Glutamatergic neuron (in vitro differentiated cells): ENCODE measurements at regions not wholly inside any gene's neighbourhood (a gene's known extent, or its start where the extent isn't known, plus 50 kb on each side); places are given as distances from the start of the nearest gene placed in this dataset.

Experiments used
- DNase-seq: peaks from one replicate; pipeline ENCODE4 v3.0.0; 2022
- H3K27ac Mint-ChIP-seq: one replicate; pipeline ENCODE4 v1.8.0; 2020; ENCODE audit warnings: mild to moderate bottlenecking, mixed read lengths, inconsistent platforms; ENCODE audit not compliant: unreplicated experiment
- H3K27me3 Mint-ChIP-seq: one replicate; pipeline ENCODE4 v1.8.0; 2020; ENCODE audit warnings: mild to moderate bottlenecking, moderate library complexity, mixed read lengths, inconsistent platforms; ENCODE audit not compliant: unreplicated experiment
- H3K36me3 Mint-ChIP-seq: one replicate; pipeline ENCODE4 v1.8.0; 2020; ENCODE audit warnings: mild to moderate bottlenecking, mixed read lengths, inconsistent platforms; ENCODE audit not compliant: unreplicated experiment
- H3K4me1 Mint-ChIP-seq: one replicate; pipeline ENCODE4 v1.8.0; 2020; ENCODE audit warnings: mild to moderate bottlenecking, low read depth, mixed read lengths, inconsistent platforms; ENCODE audit not compliant: unreplicated experiment
- H3K4me3 Mint-ChIP-seq: one replicate; pipeline ENCODE4 v1.8.0; 2020; ENCODE audit warnings: mild to moderate bottlenecking, mixed read lengths, inconsistent platforms; ENCODE audit not compliant: unreplicated experiment
- H3K9me3 Mint-ChIP-seq: one replicate; pipeline ENCODE4 v1.8.0; 2020; ENCODE audit warnings: mild to moderate bottlenecking, moderate library complexity, mixed read lengths, inconsistent platforms; ENCODE audit not compliant: unreplicated experiment
- TF ChIP-seq, protein P1 (sequence below): fragments of 200-600 bp; sonication (generic); IDR thresholded peaks from one replicate; pipeline ENCODE4 v1.5.0; 2021; ENCODE audit not compliant: partially characterized antibody, unreplicated experiment

DNA sequence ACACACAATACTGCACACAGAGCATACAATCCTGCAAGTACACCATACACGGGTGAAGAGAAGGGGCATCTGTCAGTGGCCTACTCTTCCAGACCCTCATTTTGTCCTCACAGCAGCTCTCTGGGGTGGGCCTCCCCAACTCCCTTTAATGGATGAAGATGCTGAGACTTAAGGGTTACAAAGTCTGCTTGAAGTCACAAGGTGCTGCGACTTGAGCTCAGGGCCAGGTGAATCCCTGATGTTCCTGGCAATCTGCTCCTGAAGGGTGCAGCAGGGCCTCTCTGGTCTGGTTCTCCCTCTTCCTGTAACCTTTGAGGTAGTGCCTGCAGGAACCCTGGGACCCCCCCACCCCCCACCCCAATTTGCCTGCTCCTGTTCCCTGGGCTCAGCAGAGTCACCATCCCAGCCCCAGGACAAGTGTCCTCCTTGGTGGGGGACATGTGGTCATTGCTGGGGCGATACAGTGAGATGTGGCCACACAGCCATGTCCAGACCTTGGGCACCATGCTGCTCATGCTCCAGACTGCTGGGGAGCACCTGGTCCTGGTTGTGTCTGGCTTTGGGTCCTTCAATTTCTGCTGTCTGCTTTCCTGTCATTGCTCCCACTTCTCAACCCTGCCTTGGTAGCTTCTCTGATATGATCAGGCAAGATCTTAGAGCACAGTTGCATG is 107.5 kb downstream of the METRNL start:
- TF ChIP-seq, protein P1, sequence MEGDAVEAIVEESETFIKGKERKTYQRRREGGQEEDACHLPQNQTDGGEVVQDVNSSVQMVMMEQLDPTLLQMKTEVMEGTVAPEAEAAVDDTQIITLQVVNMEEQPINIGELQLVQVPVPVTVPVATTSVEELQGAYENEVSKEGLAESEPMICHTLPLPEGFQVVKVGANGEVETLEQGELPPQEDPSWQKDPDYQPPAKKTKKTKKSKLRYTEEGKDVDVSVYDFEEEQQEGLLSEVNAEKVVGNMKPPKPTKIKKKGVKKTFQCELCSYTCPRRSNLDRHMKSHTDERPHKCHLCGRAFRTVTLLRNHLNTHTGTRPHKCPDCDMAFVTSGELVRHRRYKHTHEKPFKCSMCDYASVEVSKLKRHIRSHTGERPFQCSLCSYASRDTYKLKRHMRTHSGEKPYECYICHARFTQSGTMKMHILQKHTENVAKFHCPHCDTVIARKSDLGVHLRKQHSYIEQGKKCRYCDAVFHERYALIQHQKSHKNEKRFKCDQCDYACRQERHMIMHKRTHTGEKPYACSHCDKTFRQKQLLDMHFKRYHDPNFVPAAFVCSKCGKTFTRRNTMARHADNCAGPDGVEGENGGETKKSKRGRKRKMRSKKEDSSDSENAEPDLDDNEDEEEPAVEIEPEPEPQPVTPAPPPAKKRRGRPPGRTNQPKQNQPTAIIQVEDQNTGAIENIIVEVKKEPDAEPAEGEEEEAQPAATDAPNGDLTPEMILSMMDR: no peak
- no peak overlapping the region for H3K4me3 Mint-ChIP-seq
- DNase-seq: no peak

GRCh38 chr17:83187782-83188311 is 108.4 kb downstream of the METRNL start:
- TF ChIP-seq, protein P1: no peak
- DNase-seq: no peak
- no peak overlapping the region for H3K27ac Mint-ChIP-seq
- peaks cover 8% of the 10 kb centered on the region for H3K4me1 Mint-ChIP-seq
- peaks cover 15% of the 10 kb centered on the region for H3K36me3 Mint-ChIP-seq
- H3K27me3 Mint-ChIP-seq: peaks cover 5% of the 10 kb centered on the region
- H3K4me3 Mint-ChIP-seq: no peak overlapping the region
- H3K9me3 Mint-ChIP-seq: peaks cover 9% of the 10 kb centered on the region

More for the DNA sequence above, 107.5 kb downstream of the METRNL start:
- no peak overlapping the region for H3K27ac Mint-ChIP-seq
- peaks cover 15% of the 10 kb centered on the region for H3K36me3 Mint-ChIP-seq
- H3K9me3 Mint-ChIP-seq: peaks cover 9% of the 10 kb centered on the region
- peaks cover 5% of the 10 kb centered on the region for H3K27me3 Mint-ChIP-seq
- H3K4me1 Mint-ChIP-seq: peaks cover 12% of the 10 kb centered on the region

DNA sequence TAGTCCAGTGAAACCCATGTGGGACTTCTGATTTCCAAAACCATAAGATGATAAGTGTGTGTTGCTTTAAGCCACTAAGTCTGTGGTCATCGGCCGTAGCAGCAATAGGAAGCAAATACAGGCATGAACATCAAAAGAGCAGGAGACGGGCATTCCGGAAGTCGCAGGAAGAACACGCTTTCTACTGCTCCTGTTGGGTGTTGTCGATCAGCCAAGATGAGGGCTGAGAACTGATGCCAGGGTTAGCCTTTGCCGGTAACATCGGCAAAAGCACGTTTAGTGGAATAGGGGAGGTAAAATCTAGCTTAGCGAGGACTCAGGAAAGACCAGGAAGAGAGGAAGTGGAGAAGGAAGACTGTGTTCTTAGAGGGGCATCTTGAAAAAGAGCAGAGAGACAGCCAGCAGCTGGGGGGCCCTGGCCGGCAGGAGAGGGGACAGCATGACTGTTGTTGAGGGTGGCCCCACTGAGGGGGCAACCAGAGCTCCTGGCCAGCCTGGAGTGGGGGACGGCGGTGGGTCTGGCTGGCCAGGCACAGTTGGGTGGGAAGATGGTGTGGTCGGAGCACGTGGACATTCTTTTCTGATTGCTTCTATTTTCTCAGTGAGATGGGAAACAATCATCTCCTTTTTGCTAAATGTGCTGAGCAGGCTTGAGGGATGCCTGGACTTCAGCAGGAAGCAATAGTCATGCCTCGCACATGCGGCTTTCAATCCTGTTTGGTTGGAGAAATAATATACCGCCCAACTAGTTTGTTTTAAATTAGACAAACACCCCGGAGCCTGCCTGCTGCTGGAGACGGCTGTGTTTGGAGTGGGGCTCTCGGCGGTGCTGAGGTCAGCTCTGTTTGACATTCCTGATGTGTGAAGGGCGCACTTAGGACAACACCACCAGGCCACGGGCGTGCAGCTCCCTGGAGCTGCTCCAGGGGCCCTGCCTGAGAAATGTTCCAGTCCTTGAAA is 109.9 kb downstream of the METRNL start:
- H3K36me3 Mint-ChIP-seq: peaks cover 15% of the 10 kb centered on the region
- H3K27ac Mint-ChIP-seq: no peak overlapping the region

GRCh38 chr17:83190004-83190385 is 110.6 kb downstream of the METRNL start:
- H3K4me1 Mint-ChIP-seq: no peaks in the 10 kb centered on the region
- H3K4me3 Mint-ChIP-seq: no peak overlapping the region
- H3K36me3 Mint-ChIP-seq: peaks cover 15% of the 10 kb centered on the region
- DNase-seq: no peak
- TF ChIP-seq, protein P1: no peak
- no peak overlapping the region for H3K27ac Mint-ChIP-seq
- H3K27me3 Mint-ChIP-seq: peaks cover 5% of the 10 kb centered on the region
- H3K9me3 Mint-ChIP-seq: peaks cover 11% of the 10 kb centered on the region

More for the DNA sequence above, 109.9 kb downstream of the METRNL start:
- Mint-ChIP-seq H3K27me3 (peaks cover 5% of the 10 kb centered on the region), H3K9me3 (peaks cover 11% of the 10 kb centered on the region), H3K4me3 (no peak overlapping the region), H3K4me1 (no peaks in the 10 kb centered on the region)
- DNase-seq: no peak
- TF ChIP-seq, protein P1: no peak
